Kidney (tissue), 13 donors: ENCODE measurements at regions not wholly inside any gene's neighbourhood (a gene's known extent, or its start where the extent isn't known, plus 50 kb on each side); places are given as distances from the start of the nearest gene placed in this dataset.

Experiments used
- DNase-seq, 5 donors: peaks; one replicate each; pipeline ENCODE4 v3.0.0-alpha.2; 2013 to 2020
- FAIRE-seq: peaks from 2 replicates; lab custom pipeline; 2012; peaks lifted over from hg19 to GRCh38; lab: Jason Lieb, UNC
- H3K27ac ChIP-seq, 2 donors: one replicate each; pipeline ENCODE4 v1.7.0; 2013; ENCODE audit warnings: low read depth in 2 of 2, low read length in 2 of 2, inconsistent platforms in 1 of 2
- H3K27me3 ChIP-seq: one replicate; pipeline ENCODE4 v1.7.1; 2013; ENCODE audit warnings: low read length, inconsistent platforms; ENCODE audit not compliant: control insufficient read depth, insufficient read depth
- H3K36me3 ChIP-seq, 3 donors: one replicate each; pipeline versions ENCODE4 v1.7.0 to v1.7.1; 2013; ENCODE audit warnings: low read length in 3 of 3, control low read depth in 1 of 3, inconsistent platforms in 1 of 3; ENCODE audit not compliant: insufficient read depth in 3 of 3, control insufficient read depth in 2 of 3
- H3K4me1 ChIP-seq, 3 donors: one replicate each; pipeline versions ENCODE4 v1.7.0 to v1.7.1; 2013; ENCODE audit warnings: low read length in 3 of 3, inconsistent platforms in 1 of 3, low read depth in 1 of 3; ENCODE audit not compliant: control insufficient read depth in 2 of 3, insufficient read depth in 2 of 3
- H3K4me3 ChIP-seq, 3 donors: one replicate each; pipeline versions ENCODE4 v1.7.0 to v1.8.1; 2013; ENCODE audit warnings: low read length in 3 of 3, control low read depth in 1 of 3, inconsistent platforms in 1 of 3
- H3K9ac ChIP-seq, 3 donors: one replicate each; pipeline versions ENCODE4 v1.7.0 to v1.7.1; 2013; ENCODE audit warnings: low read length in 3 of 3, control low read depth in 1 of 3, inconsistent platforms in 1 of 3
- H3K9me3 ChIP-seq, 3 donors: one replicate each; pipeline versions ENCODE4 v1.7.0 to v1.7.1; 2013; ENCODE audit warnings: low read length in 3 of 3, control low read depth in 1 of 3, inconsistent platforms in 1 of 3; ENCODE audit not compliant: control insufficient read depth in 2 of 3, insufficient read depth in 1 of 3
- intact Hi-C: fragments of 100-400 bp; cut with DNase I; formaldehyde crosslinking; loops from one replicate; pipeline ENCODE4 v1.11.1; 2022
- TF ChIP-seq, protein P1 (sequence below): IDR thresholded peaks from 3 replicates; pipeline ENCODE4 v1.5.1; 2012; ENCODE audit warnings: mild to moderate bottlenecking, moderate library complexity, borderline replicate concordance; ENCODE audit not compliant: insufficient read depth; ENCODE audit errors: extremely low read depth
- donor health status: control.
- donor health status: control.
- donor health status: control.
- donor health status: control.
- donor health status: control.
- donor health status: DM: yes; HTN: yes; CAD: no.
- donor health status: Normal renal cell carcinoma (clear cell type).

GRCh38 chr4:20341134-20341738 lies 89.5 kb downstream of the SLIT2 start:
- H3K9me3 ChIP-seq = no peaks in the 10 kb centered on the region
- H3K27me3 ChIP-seq = no peaks in the 10 kb centered on the region
- FAIRE-seq = no peak
- peak overlapping the region; percentile 60 to 65 for H3K27ac ChIP-seq
- H3K4me1 ChIP-seq = no peaks in the 10 kb centered on the region
- DNase-seq = peak in 3 of 5 donors; percentile 38 to 91 (median 79)
- TF ChIP-seq, protein P1, sequence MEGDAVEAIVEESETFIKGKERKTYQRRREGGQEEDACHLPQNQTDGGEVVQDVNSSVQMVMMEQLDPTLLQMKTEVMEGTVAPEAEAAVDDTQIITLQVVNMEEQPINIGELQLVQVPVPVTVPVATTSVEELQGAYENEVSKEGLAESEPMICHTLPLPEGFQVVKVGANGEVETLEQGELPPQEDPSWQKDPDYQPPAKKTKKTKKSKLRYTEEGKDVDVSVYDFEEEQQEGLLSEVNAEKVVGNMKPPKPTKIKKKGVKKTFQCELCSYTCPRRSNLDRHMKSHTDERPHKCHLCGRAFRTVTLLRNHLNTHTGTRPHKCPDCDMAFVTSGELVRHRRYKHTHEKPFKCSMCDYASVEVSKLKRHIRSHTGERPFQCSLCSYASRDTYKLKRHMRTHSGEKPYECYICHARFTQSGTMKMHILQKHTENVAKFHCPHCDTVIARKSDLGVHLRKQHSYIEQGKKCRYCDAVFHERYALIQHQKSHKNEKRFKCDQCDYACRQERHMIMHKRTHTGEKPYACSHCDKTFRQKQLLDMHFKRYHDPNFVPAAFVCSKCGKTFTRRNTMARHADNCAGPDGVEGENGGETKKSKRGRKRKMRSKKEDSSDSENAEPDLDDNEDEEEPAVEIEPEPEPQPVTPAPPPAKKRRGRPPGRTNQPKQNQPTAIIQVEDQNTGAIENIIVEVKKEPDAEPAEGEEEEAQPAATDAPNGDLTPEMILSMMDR = no peak
- H3K36me3 ChIP-seq = no peaks in the 10 kb centered on the region
- H3K4me3 ChIP-seq = peak overlapping the region in 2 of 3 donors; percentile 36 to 42
- intact Hi-C loops = no loop called here
- peak overlapping the region in 1 of 3 donors; percentile 14 for H3K9ac ChIP-seq

DNA sequence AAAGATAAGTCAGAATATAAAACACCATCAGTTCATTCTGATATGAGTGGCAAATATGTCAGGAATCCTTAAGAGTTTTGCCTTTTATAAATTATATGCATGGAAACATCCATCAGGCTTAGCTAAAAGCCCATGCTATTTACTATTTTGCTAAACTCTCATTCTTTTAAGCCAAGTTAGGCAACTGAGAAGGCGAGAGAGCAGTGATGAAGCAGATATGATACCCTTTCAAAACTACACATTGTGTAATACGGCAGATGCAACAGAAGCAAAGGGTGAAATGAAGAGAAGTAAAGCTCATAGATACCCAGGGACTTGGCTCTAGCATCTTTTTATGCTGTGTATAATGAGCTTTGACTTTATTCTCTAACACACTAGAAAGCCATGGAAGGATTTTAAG lies 95.8 kb downstream of the SLIT2 start:
- Histone ChIP-seq H3K4me3 (no peak overlapping the region), H3K9ac (no peak overlapping the region), H3K27ac (no peak overlapping the region), H3K4me1 (no peaks in the 10 kb centered on the region), H3K27me3 (no peaks in the 10 kb centered on the region), H3K36me3 (no peaks in the 10 kb centered on the region), H3K9me3 (no peaks in the 10 kb centered on the region)
- DNase-seq = no peak
- TF ChIP-seq, protein P1 = no peak
- no peak for FAIRE-seq
- intact Hi-C loops = no loop called here

DNA sequence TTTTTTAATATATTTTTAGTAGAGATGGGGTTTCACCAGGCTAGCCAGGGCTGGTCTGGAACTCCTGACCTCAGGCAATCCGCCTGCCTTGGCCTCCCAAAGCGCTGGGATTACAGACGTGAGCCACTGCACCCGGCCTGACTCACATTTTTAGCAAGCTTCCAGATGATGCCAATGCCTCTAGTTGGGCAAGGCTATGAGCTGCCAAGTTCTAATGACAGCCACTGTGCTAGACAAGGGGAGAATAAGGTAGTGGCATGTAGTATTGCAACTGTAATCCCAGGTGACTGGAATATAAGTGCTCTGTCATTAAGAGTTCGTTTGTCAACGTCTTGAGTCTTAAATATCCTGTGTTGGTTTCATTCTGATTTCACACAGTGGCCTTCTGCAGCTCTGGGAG lies 96.7 kb downstream of the SLIT2 start:
- no peaks in the 10 kb centered on the region for H3K4me1 ChIP-seq
- no peaks in the 10 kb centered on the region for H3K9me3 ChIP-seq
- H3K36me3 ChIP-seq = no peaks in the 10 kb centered on the region
- H3K9ac ChIP-seq = no peak overlapping the region
- TF ChIP-seq, protein P1 = no peak
- no peak overlapping the region for H3K4me3 ChIP-seq
- DNase-seq (no peak), FAIRE-seq (no peak)
- intact Hi-C loops = no loop called here
- H3K27me3 ChIP-seq = no peaks in the 10 kb centered on the region
- H3K27ac ChIP-seq = no peak overlapping the region
